Mesothelial cell of epicardium (in vitro differentiated cells): ENCODE measurements at regions not wholly inside any gene's neighbourhood (a gene's known extent, or its start where the extent isn't known, plus 50 kb on each side); places are given as distances from the start of the nearest gene placed in this dataset.

Source experiments
- DNase-seq, 2 experiments: peaks; one replicate each; pipeline ENCODE4 v3.0.0; 2021; ENCODE audit warnings: low spot score in 2 of 2; ENCODE audit not compliant: unreplicated experiment in 2 of 2
- H3K27ac Mint-ChIP-seq: 2 replicates; pipeline ENCODE4 v1.8.0; 2021; ENCODE audit warnings: mixed read lengths
- H3K27me3 Mint-ChIP-seq: 2 replicates; pipeline ENCODE4 v1.8.0; 2021; ENCODE audit warnings: low read depth, mixed read lengths
- H3K36me3 Mint-ChIP-seq: 2 replicates; pipeline ENCODE4 v1.8.0; 2021; ENCODE audit warnings: mixed read lengths
- H3K4me1 Mint-ChIP-seq: 2 replicates; pipeline ENCODE4 v1.8.0; 2021; ENCODE audit warnings: mixed read lengths
- H3K4me3 Mint-ChIP-seq: 2 replicates; pipeline ENCODE4 v1.8.0; 2021; ENCODE audit warnings: mild to moderate bottlenecking, moderate library complexity, mixed read lengths
- H3K9me3 Mint-ChIP-seq: 2 replicates; pipeline ENCODE4 v1.8.0; 2021; ENCODE audit warnings: mixed read lengths
- TF ChIP-seq, protein P1 (sequence below): fragments of 200-600 bp; sonication (generic); IDR thresholded peaks from one replicate; pipeline ENCODE4 v1.5.0; 2021; ENCODE audit warnings: antibody characterized with exemption; ENCODE audit not compliant: unreplicated experiment

DNA sequence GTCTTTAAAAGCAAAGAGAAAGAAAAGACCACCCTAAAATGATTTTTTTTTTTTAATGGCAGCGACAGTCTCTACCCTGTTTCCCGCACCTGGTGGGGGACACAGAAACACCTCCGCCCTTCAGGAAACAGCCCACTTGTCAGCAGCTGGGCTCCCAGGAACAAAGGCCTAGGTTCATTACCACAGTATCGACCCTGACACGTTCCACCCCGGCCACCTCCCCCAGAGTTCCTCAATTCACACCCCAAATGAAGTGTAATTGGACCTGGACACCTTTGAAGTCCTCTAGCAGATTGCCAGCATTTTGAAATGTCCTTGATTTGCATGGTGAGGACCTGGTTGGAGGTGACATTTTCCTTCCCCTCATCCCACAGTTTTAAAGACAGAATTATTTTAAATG is 175.0 kb upstream of the BCOR start:
- Mint-ChIP-seq H3K27me3 (no peaks in the 10 kb centered on the region), H3K36me3 (peaks cover 1% of the 10 kb centered on the region), H3K9me3 (peaks cover 14% of the 10 kb centered on the region), H3K27ac (peak overlapping the region; percentile 16), H3K4me1 (peaks cover 16% of the 10 kb centered on the region), H3K4me3 (no peak overlapping the region)
- DNase-seq = no peak
- TF ChIP-seq, protein P1, sequence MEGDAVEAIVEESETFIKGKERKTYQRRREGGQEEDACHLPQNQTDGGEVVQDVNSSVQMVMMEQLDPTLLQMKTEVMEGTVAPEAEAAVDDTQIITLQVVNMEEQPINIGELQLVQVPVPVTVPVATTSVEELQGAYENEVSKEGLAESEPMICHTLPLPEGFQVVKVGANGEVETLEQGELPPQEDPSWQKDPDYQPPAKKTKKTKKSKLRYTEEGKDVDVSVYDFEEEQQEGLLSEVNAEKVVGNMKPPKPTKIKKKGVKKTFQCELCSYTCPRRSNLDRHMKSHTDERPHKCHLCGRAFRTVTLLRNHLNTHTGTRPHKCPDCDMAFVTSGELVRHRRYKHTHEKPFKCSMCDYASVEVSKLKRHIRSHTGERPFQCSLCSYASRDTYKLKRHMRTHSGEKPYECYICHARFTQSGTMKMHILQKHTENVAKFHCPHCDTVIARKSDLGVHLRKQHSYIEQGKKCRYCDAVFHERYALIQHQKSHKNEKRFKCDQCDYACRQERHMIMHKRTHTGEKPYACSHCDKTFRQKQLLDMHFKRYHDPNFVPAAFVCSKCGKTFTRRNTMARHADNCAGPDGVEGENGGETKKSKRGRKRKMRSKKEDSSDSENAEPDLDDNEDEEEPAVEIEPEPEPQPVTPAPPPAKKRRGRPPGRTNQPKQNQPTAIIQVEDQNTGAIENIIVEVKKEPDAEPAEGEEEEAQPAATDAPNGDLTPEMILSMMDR = no peak

DNA sequence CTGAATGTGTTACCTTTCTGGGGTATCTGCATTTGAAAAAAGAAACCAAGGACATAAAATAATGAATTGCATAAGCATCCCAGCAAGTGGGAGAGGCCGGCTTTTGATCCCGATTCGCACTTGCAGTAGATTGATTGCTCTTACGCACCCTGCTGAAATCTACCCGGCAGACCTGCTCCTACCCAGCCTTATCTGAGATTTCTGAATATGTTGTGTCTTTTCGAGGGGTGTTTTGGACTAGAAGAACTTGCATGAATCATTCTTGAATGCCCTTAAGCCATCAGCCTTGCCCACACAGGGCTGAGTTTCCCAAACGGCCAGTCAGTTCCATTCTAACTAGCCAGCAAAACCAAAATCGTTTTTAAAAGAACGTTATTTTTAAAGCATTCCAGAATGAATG is 174.4 kb upstream of the BCOR start:
- Mint-ChIP-seq H3K9me3 (peaks cover 11% of the 10 kb centered on the region), H3K4me3 (no peak overlapping the region), H3K27me3 (no peaks in the 10 kb centered on the region), H3K4me1 (peaks cover 19% of the 10 kb centered on the region), H3K27ac (no peak overlapping the region), H3K36me3 (peaks cover 1% of the 10 kb centered on the region)
- no peak for DNase-seq
- TF ChIP-seq, protein P1 = no peak

DNA sequence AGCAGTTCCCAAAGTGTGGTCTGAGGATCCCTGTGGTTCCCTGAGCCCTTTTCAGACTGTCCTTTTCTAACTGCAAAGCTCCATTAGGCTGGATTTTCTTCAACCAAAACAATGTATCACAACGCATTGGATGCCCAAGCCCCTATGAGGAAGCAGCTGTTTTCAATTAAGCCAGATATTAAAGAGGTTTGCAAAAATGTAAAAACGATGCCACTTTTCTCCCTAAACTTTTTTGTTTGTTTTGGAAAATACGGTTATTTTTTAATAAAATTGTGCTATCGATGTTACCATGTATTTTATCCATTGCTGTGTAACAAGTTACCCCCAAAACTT is 170.4 kb upstream of the BCOR start:
- H3K36me3 Mint-ChIP-seq = no peaks in the 10 kb centered on the region
- no peaks in the 10 kb centered on the region for H3K9me3 Mint-ChIP-seq
- no peak overlapping the region for H3K4me3 Mint-ChIP-seq
- no peak for DNase-seq
- peaks cover 17% of the 10 kb centered on the region for H3K4me1 Mint-ChIP-seq
- TF ChIP-seq, protein P1 = no peak
- H3K27me3 Mint-ChIP-seq = no peaks in the 10 kb centered on the region
- H3K27ac Mint-ChIP-seq = no peak overlapping the region

- Mint-ChIP-seq H3K4me1 (peaks cover 14% of the 10 kb centered on the region), H3K27ac (peak overlapping the region; percentile 50), H3K36me3 (no peaks in the 10 kb centered on the region), H3K27me3 (no peaks in the 10 kb centered on the region), H3K9me3 (no peaks in the 10 kb centered on the region), H3K4me3 (peak overlapping the region; percentile 59)
- TF ChIP-seq, protein P1 = no peak
- DNase-seq = no peak
Observed at GRCh38 chrX:40267334-40268187, 169.8 kb upstream of the BCOR start.

GRCh38 chrX:40266490-40267333 is 169.0 kb upstream of the BCOR start:
- DNase-seq = peak; percentile 36 to 73

More at GRCh38 chrX:40266490-40267333, 169.0 kb upstream of the BCOR start:
- Mint-ChIP-seq H3K9me3 (no peaks in the 10 kb centered on the region), H3K36me3 (no peaks in the 10 kb centered on the region), H3K27me3 (no peaks in the 10 kb centered on the region), H3K4me1 (peaks cover 14% of the 10 kb centered on the region), H3K27ac (no peak overlapping the region), H3K4me3 (peak overlapping the region; percentile 59)
- TF ChIP-seq, protein P1 = no peak
